ENCODE measurements at regions not wholly inside any gene's neighbourhood (a gene's known extent, or its start where the extent isn't known, plus 50 kb on each side); places are given as distances from the start of the nearest gene placed in this dataset.

DNA sequence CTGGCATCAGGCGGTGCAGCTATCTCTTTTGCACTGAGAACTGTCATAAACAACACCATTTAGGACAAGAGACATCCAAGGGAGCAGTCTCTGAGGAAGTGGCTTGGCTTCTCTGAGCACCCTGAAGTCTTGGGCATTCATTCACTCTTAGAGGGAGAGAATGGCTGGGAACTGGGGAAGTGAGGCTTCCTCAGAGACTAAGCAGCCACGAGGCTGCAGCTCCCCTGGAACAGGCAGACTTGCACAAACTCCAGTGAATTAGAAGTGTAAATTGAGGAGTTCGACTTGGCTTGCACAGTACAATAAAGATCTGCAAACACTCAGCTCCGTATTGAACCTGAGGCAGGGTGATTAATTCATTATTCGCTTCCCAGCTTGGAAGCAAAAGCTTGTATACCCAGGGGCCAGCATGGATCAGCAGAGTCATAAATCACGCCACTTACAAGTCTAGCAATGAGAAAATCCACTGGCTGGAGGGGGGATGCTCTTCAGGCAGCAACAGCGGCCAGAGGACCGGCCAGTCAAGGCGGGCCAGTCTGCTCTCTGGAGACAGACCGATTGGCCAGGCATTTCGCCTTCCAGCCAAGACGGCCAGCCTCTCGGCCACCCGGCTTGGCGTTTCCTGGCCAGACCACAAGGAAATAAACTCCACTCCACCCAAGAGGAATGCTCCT lies 118.8 kb upstream of the ADPGK start:
- H3K4me1 ChIP-seq, result peaks cover 14% of the 10 kb centered on the region
- no peaks in the 10 kb centered on the region for H3K9me3 ChIP-seq
- no peak overlapping the region for H3K27ac ChIP-seq
- TF ChIP-seq POLR2AphosphoS5 (IDR thresholded peaks at IDR 0.05; ENCODE audit: insufficient read depth in 1 of 2, low read depth in 1 of 2), result no peak
- TF ChIP-seq, protein P1, sequence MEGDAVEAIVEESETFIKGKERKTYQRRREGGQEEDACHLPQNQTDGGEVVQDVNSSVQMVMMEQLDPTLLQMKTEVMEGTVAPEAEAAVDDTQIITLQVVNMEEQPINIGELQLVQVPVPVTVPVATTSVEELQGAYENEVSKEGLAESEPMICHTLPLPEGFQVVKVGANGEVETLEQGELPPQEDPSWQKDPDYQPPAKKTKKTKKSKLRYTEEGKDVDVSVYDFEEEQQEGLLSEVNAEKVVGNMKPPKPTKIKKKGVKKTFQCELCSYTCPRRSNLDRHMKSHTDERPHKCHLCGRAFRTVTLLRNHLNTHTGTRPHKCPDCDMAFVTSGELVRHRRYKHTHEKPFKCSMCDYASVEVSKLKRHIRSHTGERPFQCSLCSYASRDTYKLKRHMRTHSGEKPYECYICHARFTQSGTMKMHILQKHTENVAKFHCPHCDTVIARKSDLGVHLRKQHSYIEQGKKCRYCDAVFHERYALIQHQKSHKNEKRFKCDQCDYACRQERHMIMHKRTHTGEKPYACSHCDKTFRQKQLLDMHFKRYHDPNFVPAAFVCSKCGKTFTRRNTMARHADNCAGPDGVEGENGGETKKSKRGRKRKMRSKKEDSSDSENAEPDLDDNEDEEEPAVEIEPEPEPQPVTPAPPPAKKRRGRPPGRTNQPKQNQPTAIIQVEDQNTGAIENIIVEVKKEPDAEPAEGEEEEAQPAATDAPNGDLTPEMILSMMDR (IDR thresholded peaks at IDR 0.05), result no peak
- no peaks in the 10 kb centered on the region for H3K27me3 ChIP-seq
- H3K36me3 ChIP-seq, result no peaks in the 10 kb centered on the region
- DNase-seq (ENCODE audit: extremely low spot score in 2 of 2), result no peak
- intact Hi-C loops (cut with DNase I), result no loop called here
- no peak overlapping the region for H3K4me3 ChIP-seq

DNA sequence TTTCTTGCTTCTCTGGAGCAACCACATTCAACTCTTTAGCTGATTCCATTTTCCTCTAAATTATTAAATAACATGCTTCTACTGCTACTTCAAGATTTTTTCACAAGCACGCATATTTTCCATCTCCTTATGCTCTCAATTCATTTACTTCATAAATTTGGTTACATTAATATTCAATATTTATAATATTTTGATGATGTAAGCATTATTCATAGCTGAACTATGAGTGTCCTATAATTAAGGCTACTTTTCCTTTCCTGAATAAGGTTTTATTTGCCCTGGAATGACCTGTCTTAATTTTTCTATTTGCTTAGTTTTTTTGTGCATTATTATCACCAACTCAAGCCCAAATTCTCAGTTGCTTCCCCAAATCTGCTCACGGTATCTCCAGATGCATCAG lies 109.4 kb upstream of the ADPGK start:
- no peak for DNase-seq (ENCODE audit: extremely low spot score in 2 of 2)
- no peak overlapping the region for H3K27ac ChIP-seq
- H3K9me3 ChIP-seq, result no peaks in the 10 kb centered on the region
- TF ChIP-seq, protein P1 (IDR thresholded peaks at IDR 0.05), result no peak
- TF ChIP-seq POLR2A (IDR thresholded peaks at IDR 0.05), result no peak
- no peak for TF ChIP-seq POLR2AphosphoS5 (IDR thresholded peaks at IDR 0.05; ENCODE audit: insufficient read depth in 1 of 2, low read depth in 1 of 2)
- H3K27me3 ChIP-seq, result no peaks in the 10 kb centered on the region
- H3K4me1 ChIP-seq, result no peaks in the 10 kb centered on the region
- intact Hi-C loops (cut with DNase I), result no loop called here
- H3K4me3 ChIP-seq, result no peak overlapping the region
- no peaks in the 10 kb centered on the region for H3K36me3 ChIP-seq

DNA sequence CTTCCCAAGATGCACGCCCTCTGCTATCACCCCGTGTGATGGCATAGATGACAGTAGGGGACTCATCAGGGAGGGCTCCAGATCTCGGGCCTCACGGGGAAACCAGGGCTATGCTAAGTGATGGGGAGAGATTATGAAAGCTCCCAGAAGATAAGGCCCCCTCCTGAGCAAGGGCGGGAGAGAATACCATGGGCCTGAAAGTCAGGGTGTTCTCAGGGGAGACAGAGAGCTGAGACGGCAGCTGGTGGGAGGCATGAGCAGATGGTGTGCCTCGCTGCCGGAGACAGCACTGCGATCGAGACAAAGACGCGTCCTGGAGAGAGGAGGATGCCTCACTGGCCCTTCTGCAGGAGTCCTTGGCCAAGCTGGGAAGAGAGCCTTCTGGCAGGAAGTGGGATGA lies 106.5 kb upstream of the ADPGK start:
- TF ChIP-seq, protein P1 (IDR thresholded peaks at IDR 0.05), result no peak
- TF ChIP-seq POLR2AphosphoS5 (IDR thresholded peaks at IDR 0.05; ENCODE audit: insufficient read depth in 1 of 2, low read depth in 1 of 2), result no peak
- no peak for TF ChIP-seq POLR2A (IDR thresholded peaks at IDR 0.05)

DNA sequence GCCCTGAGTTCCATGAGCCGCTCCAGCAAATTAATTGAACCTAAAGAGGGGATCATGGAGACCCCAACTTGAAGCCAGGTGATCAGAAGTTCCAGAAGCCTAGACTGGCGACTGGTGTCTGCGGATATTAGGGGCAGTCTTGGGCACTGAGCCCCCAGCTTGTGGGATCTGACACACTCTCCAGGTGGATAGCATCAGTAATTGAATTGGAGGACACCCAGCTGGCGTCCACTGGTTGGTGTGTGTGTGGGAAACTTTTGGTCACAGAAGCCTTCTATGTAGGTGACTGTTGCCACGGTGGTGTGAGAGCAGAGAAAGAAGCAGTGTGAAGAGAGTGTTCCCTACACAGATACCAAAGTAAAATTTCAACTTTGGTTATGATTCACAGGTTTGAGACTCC lies 106.0 kb upstream of the ADPGK start:
- Histone ChIP-seq H3K36me3 (no peaks in the 10 kb centered on the region), H3K9me3 (no peaks in the 10 kb centered on the region), H3K27me3 (no peaks in the 10 kb centered on the region), H3K4me1 (no peaks in the 10 kb centered on the region), H3K4me3 (no peak overlapping the region), H3K27ac (no peak overlapping the region)
- DNase-seq (ENCODE audit: extremely low spot score in 2 of 2), result no peak
- TF ChIP-seq, protein P1 (IDR thresholded peaks at IDR 0.05), result no peak
- TF ChIP-seq POLR2AphosphoS5 (IDR thresholded peaks at IDR 0.05; ENCODE audit: insufficient read depth in 1 of 2, low read depth in 1 of 2) (no peak), POLR2A (IDR thresholded peaks at IDR 0.05) (no peak)
- intact Hi-C loops (cut with DNase I), result no loop called here

More for the DNA sequence above, 106.5 kb upstream of the ADPGK start:
- intact Hi-C loops (cut with DNase I), result no loop called here
- H3K27me3 ChIP-seq, result no peaks in the 10 kb centered on the region
- no peak overlapping the region for H3K27ac ChIP-seq
- no peak overlapping the region for H3K4me3 ChIP-seq
- no peak for DNase-seq (ENCODE audit: extremely low spot score in 2 of 2)
- no peaks in the 10 kb centered on the region for H3K4me1 ChIP-seq
- no peaks in the 10 kb centered on the region for H3K9me3 ChIP-seq
- no peaks in the 10 kb centered on the region for H3K36me3 ChIP-seq

DNA sequence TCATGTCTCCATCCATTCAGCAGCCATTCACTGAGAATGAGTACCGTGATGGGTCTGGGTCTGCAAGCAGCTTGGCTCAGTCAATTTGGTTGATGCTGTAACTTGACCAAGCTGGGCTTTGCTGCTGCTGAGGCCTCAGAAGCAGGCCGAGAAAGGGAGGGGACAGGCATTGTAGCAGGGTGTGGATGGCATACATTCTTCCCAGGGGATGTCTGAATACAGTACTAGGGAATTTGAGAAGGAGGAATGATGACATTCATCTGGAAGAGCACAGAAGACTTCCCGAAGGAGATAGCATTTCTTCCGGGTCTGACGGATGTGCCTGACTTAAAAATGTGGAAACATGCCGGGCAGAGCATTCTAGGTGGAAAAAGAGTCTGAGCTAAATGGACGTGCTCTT lies 105.3 kb upstream of the ADPGK start:
- Histone ChIP-seq H3K4me1 (no peaks in the 10 kb centered on the region), H3K27ac (no peak overlapping the region), H3K4me3 (no peak overlapping the region), H3K9me3 (no peaks in the 10 kb centered on the region), H3K27me3 (no peaks in the 10 kb centered on the region), H3K36me3 (no peaks in the 10 kb centered on the region)
- intact Hi-C loops (cut with DNase I), result no loop called here
- DNase-seq (ENCODE audit: extremely low spot score in 2 of 2), result no peak
- TF ChIP-seq POLR2A (IDR thresholded peaks at IDR 0.05), result no peak
- no peak for TF ChIP-seq POLR2AphosphoS5 (IDR thresholded peaks at IDR 0.05; ENCODE audit: insufficient read depth in 1 of 2, low read depth in 1 of 2)
- TF ChIP-seq, protein P1 (IDR thresholded peaks at IDR 0.05), result no peak
